Stimulated activated CD4-positive, alpha-beta T cell treated with anti-CD3 and anti-CD28 coated beads, Interleukin-15, amount 100 ng/mL, for 24 hours (primary cell): ENCODE measurements at regions not wholly inside any gene's neighbourhood (a gene's known extent, or its start where the extent isn't known, plus 50 kb on each side); places are given as distances from the start of the nearest gene placed in this dataset.
"Not testable (repeated sequence)": the region's sequence is repeated elsewhere in the genome, so short reads cannot be mapped to it uniquely, and the experiment has no call there.

Source experiments
- DNase-seq: peaks from one replicate; pipeline ENCODE4 v3.0.0-alpha.2; 2020

DNA sequence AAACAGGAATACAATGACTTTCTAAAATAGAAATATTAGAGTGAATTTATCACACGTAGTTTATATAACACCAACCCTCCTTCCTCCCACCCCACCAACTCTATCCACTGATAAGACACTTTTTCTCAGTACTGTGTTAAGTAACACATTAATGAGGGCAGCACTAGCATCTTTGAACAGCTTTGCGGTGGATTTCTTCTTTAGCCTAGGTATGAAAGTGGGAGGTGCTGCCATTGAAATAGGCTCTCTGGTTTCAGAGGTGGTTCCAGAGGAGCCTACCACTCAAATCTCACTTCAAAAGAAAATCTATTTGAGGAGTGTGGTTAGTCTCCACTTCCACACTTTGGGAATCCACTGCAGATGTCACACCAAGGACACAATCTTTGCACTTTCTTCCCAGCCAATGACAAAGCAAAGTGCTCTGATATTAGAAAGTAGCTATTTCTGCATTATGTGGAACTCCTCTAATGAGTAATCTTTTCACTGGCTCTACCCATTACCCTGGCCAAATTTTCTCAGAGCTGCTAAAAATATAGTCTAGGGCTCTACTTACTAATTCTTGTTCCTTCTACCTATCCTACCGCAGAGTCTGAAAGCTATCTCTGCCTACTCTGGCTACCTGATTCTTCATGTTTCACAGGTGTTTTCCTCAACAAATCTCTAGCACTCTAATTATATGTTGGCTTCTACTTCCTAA, 1667.8 kb downstream of the MRPL39 start:
- DNase-seq: no peak

GRCh38 chr21:23936991-23937390, 1670.3 kb downstream of the MRPL39 start:
- no peak for DNase-seq

- peak; percentile 13 for DNase-seq
Observed at GRCh38 chr21:23936224-23936623, 1671.1 kb downstream of the MRPL39 start.

GRCh38 chr21:23930565-23930964, 1676.7 kb downstream of the MRPL39 start:
- no peak for DNase-seq

DNA sequence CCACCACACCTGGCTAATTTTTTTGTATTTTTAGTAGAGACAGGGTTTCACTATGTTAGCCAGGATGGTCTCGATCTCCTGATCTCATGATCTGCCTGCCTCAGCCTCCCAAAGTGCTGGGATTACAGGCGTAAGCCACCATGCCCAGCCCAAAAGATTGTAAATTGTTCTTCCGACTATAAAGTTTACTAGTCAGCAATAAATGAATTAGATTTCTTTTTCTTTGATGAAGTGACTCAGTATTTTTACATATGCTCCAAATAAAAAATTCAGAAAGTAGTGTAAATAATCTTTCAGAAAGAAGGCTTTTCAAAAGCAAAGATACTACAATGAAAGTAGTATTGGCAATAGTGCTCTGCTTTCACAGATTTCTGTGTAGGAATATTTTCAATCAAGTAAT, 1680.9 kb downstream of the MRPL39 start:
- DNase-seq: not testable (repeated sequence)

GRCh38 chr21:23921670-23922418, 1685.4 kb downstream of the MRPL39 start:
- DNase-seq: peak; percentile 2

DNA sequence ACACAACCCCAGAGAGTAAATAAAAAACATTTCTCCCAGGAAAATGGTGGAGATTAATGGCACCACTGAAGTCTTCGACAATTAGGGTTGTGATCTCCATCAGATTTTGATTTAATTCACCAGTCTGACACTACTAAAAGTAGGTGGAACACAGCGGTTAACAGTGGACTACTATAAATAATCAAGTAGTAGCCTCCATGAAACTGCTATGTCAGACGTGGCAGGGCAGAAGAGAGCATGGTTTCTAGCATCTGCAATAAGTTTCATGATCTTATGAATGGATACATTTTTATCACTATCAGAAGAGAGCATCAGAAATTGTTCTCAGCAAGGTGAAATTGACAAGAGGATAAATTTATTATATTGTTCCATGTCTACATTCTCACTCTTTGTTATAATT, 1706.6 kb downstream of the MRPL39 start:
- no peak for DNase-seq

GRCh38 chr21:23899561-23899960, 1707.7 kb downstream of the MRPL39 start:
- no peak for DNase-seq

DNA sequence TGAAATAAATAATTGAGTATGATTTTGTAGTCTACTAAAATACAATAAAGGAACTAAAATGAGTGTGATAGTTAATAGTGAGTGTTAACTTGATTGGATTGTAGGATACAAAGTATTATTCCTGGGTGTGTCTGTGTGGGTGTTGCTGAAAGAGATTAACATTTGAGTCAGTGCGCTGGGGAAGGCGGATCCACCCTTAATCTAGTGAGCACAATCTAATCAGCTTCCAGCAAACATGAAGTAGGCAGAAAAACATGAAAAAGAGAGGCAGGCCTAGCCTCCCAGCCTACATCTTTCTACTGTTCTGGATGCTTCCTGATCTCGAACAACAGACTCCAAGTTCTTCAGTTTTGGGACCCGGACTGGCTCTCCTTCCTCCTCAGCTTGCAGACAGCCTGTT, 1716.6 kb downstream of the MRPL39 start:
- DNase-seq: no peak

DNA sequence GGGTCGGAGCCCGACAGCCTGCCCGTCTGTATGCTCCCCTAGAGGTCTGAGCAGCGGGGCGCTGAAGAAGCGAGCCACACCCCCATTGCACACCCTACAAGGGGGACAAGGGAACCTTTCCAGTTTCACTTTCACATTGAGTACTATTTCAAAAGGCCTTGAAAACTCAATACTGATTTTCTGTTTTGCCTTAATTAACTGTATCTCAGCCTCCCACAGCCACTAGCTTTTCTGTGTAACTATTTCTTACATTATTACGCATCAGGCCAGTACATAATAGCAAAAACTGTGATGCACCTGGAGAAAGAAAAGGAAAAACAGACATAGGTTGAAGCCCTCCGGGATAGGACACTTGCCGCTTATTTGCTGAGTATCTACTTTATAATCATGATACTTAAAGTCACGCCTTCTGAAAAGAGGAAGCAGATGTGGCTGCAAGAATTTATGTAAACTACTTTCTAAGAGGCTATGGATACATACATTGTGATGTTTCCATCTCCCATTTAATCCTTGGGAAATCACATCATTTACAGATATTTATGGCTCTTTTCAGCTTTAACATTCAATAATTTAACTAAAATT, 1719.5 kb downstream of the MRPL39 start:
- peak; percentile 20 for DNase-seq

GRCh38 chr21:23886828-23887724, 1720.2 kb downstream of the MRPL39 start:
- no peak for DNase-seq

- no peak for DNase-seq
Observed at GRCh38 chr21:23881783-23882182, 1725.5 kb downstream of the MRPL39 start.

- no peak for DNase-seq
Observed at GRCh38 chr21:23876925-23877558, 1730.2 kb downstream of the MRPL39 start.

DNA sequence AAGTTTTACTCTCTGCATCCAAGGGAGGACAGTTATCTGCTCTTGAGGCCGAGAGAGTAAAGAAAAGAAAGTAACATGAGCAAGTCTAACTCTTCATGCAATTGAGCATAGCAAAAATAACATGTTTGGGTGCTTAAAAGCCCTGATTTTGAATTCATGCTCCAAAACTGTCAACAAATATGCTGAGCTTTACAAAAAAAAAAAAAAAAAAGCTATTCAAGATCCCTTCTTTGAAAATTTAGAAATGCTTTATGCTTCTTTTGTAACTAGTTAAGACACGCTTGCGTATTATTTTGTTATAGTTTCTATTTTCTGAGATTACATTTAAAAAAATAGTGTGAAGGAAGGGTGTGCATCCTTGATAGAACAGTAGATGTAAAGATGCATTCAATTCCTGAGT, 1733.0 kb downstream of the MRPL39 start:
- DNase-seq: no peak

- DNase-seq: no peak
Observed at GRCh38 chr21:23861911-23862504, 1745.3 kb downstream of the MRPL39 start.

DNA sequence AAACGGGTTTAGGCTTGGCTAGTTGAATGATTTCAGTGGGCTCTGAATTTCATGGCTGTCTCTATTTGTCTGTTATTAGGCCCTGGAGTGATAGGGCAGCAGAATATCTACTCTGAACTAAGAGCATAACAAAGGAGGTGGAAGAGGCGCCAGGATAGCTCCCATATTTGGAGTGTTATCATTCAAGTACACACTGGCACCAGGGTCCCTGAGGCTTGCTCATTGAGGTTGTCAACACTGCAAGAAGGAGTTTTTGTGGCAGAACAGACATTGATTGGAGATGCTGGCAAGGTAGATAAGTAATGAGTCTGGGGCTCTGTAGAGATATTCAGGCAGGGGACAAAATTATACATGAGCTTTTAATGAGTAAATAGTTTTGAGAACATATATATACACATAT, 1748.4 kb downstream of the MRPL39 start:
- peak; percentile 8 for DNase-seq

DNA sequence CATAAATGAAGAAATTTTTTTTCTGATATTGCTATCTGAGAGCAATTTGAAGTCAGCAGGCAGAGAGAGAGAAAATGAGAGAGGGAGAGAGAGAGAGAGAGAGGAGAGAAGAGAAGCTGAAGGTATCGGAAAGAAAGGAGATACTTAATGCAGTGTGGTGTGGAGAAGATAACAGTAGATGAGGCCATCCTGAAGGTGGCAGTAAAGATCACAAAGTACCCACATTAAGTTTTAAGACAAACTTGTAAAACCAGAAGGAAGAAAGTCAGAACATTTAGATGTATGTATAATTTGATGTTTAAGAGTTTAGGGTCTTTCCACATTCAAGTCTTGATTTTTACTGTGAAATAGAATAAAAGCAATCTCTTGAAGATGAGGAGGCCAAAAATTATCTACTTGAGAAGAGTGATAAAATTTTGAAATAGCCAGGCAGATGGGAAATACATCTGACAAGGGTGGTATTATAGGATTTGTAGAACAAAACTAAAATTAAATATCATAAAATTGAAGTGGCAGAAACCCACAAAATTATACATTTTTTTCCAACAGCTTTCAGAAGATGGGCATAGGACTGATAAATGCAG, 1753.4 kb downstream of the MRPL39 start:
- no peak for DNase-seq

DNA sequence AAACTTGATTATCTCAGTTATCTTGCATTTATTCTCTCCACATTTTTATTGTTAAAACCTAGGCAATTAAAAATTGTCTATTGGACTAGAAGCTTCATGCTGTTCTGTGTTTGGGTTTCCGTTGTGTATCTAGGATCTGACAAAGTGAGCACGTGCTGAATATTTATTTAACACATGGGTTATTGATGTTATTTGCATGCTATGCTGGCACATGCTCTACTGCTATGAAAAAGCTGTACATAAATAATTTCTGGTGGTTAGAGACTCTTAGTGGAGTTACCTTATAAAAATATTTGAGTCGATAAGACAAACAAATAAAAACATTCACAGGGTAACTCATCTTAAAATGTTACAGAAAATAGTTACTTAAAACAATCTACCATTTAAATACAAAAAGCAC, 1769.7 kb downstream of the MRPL39 start:
- no peak for DNase-seq

- DNase-seq: no peak
Observed at GRCh38 chr21:23822760-23823159, 1784.5 kb downstream of the MRPL39 start.

GRCh38 chr21:23817337-23817736, 1789.9 kb downstream of the MRPL39 start:
- DNase-seq: no peak

DNA sequence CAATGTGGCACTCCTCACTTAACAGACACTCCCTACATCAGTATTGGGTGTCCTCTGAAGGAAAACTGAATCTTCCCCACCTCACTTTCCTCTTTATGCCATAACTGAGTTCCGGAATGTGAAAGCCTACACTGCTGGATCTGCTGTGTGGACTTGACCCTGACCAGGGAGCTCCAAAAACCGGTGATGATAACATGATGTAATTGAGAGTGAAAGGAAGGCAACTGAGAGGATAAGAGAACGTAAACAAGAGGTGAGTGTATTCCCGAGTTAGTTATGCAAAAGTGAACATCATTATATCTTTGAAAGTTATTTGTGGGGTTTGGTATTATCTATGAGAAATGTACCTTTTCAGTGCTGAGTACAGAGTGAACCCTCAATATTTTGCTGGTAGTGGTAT, 1794.8 kb downstream of the MRPL39 start:
- DNase-seq: no peak

DNA sequence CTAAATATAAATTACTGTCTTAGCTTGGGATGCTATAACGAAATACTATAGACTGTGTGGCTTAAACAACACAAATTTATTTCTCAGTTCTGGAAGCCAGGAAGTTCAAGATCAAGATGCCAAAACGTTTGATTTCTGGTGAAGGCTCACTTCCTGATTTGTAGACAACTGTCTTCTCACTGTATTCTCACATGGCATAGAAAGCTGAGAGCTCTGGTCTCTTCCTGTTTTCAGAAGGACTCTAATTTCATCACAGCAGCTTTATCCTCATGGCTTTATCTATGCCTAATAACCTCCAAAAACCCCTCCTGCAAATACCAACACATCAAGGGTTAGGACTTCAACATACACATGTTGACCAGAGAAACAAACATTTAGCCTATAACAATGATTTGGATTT, 1795.5 kb downstream of the MRPL39 start:
- DNase-seq: no peak
